ENCODE measurements at regions not wholly inside any gene's neighbourhood (a gene's known extent, or its start where the extent isn't known, plus 50 kb on each side); places are given as distances from the start of the nearest gene placed in this dataset.
"Not testable (repeated sequence)": the region's sequence is repeated elsewhere in the genome, so short reads cannot be mapped to it uniquely, and the experiment has no call there.

DNA sequence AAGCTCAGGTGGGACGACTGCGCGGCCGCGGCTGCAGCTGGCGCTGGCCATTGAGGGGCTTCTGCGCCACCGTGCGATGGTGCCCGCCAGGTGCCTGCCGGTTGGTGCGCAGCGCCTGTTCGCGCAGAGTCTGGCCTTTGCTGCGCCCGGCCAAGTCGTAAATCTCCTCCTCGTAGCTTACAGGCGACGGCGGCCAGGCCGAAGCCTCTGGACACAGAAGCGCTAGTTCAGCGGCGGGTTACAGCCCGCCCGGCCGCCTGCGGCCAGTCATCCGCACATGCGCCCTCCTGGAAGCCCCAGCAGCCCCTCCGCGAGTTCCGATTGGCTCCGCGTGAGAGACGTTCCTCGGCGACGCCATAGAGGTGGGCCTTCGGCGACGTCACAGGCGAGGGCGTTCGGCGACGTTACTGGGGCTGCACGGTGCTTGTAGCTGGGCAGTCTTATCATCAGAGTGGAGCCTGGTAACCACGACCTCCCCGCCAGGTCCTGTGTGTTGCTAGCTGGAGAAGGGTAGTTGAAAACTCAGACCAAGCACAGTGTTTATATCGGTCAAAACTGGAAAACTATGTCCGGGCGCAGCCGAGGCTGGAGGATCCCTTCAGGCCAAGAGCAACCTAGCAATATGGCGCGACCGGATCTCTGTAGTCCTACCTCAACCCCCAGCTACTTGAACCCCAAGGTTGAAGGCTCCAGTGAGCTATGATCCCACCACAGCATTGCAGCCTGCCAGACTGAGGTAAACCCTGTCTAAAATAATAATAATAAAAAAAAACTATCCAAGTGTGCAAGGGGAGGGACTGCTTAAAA is 265.7 kb downstream of the OR4C45 start:
- Mint-ChIP-seq H3K4me1 (no peaks in the 10 kb centered on the region), H3K4me3 (no peak overlapping the region), H3K9me3 (no peaks in the 10 kb centered on the region), H3K27ac (no peak overlapping the region), H3K36me3 (ENCODE audit: low read depth) (no peaks in the 10 kb centered on the region), H3K27me3 (no peaks in the 10 kb centered on the region)
- CTCF ChIA-PET = no interaction called here
- intact Hi-C loops (cut with micrococcal nuclease) = no loop called here
- DNase-seq = no peak
- TF ChIP-seq, protein P1, sequence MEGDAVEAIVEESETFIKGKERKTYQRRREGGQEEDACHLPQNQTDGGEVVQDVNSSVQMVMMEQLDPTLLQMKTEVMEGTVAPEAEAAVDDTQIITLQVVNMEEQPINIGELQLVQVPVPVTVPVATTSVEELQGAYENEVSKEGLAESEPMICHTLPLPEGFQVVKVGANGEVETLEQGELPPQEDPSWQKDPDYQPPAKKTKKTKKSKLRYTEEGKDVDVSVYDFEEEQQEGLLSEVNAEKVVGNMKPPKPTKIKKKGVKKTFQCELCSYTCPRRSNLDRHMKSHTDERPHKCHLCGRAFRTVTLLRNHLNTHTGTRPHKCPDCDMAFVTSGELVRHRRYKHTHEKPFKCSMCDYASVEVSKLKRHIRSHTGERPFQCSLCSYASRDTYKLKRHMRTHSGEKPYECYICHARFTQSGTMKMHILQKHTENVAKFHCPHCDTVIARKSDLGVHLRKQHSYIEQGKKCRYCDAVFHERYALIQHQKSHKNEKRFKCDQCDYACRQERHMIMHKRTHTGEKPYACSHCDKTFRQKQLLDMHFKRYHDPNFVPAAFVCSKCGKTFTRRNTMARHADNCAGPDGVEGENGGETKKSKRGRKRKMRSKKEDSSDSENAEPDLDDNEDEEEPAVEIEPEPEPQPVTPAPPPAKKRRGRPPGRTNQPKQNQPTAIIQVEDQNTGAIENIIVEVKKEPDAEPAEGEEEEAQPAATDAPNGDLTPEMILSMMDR (IDR thresholded peaks at IDR 0.05) = no peak
- ATAC-seq (ENCODE audit: low read depth) = no peak
- POLR2A ChIA-PET = no interaction called here

DNA sequence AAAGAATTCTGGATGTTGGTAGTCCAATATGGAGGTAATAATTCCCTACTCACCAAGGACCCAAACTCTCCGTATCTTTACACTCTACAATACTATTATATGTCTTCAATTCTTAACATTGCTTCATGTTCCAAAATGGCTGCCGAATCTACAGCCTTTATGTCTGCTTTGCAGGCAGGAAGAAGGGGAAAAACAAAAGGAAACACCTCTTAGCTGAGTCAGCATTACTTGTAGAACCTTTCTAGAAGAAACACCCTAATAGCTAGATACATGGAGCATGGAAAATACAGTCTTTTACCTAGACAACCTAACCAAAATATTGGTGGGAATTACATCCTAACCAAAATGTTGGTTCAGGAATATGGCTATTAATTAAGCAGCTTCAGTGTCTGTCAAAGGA is 298.0 kb downstream of the OR4C45 start:
- DNase-seq = not testable (repeated sequence)

DNA sequence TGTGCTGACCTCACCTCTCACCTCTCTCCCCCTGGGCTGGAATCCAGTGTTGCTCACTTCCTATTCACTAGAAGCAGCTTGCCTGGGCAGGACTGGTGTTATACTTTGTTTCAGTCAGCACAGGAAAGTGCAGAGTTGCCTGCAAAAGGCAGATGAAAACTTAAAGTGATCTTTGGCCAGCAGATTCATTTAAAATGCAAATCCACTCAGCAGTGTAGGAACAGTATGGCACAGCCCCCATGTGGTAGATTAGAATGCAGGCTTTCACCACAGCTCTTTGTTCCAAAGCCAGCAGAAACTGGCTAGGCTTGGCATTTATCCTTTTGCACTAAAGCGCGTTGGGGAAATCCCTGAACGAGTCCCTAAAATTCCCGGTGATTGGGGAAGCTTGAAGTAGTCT is 301.2 kb downstream of the OR4C45 start:
- ChIA-PET POLR2A (no interaction called here), CTCF (no interaction called here)
- intact Hi-C loops (cut with micrococcal nuclease) = no loop called here
- DNase-seq = no peak
- no peaks in the 10 kb centered on the region for H3K36me3 Mint-ChIP-seq (ENCODE audit: low read depth)
- H3K4me1 Mint-ChIP-seq = no peaks in the 10 kb centered on the region
- H3K4me3 Mint-ChIP-seq = no peak overlapping the region
- H3K27me3 Mint-ChIP-seq = no peaks in the 10 kb centered on the region
- H3K9me3 Mint-ChIP-seq = peaks cover 9% of the 10 kb centered on the region
- H3K27ac Mint-ChIP-seq = no peak overlapping the region
- TF ChIP-seq, protein P1 (IDR thresholded peaks at IDR 0.05) = no peak
- no peak for ATAC-seq (ENCODE audit: low read depth)

More for the DNA sequence above, 298.0 kb downstream of the OR4C45 start:
- H3K36me3 Mint-ChIP-seq (ENCODE audit: low read depth); ATAC-seq (ENCODE audit: low read depth); H3K27me3 Mint-ChIP-seq; H3K4me3 Mint-ChIP-seq; H3K4me1 Mint-ChIP-seq; CTCF ChIA-PET; intact Hi-C loops (cut with micrococcal nuclease); POLR2A ChIA-PET; H3K27ac Mint-ChIP-seq: not testable (repeated sequence)
- H3K9me3 Mint-ChIP-seq = peaks cover 18% of the 10 kb centered on the region

DNA sequence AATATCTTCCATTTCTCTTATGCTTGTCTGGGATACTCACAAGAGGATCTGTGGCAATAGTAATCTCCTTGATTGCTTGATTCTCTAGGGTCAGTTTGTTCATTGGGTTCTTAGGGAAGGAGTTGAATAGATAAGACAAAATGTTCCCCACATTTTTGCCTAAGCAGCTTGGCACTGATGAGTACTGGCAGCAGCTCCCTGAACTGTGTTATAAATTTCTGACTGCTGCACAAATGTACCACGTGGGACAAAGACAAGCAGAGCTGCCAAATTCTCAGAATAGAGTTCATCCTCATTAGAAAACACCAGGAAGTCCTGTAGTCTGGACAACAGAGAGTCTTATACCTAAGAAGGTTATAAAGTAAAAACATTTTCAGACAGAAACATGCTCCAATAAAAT is 304.8 kb downstream of the OR4C45 start:
- H3K4me3 Mint-ChIP-seq; H3K27me3 Mint-ChIP-seq; POLR2A ChIA-PET; ATAC-seq (ENCODE audit: low read depth); H3K36me3 Mint-ChIP-seq (ENCODE audit: low read depth); CTCF ChIA-PET; DNase-seq; H3K27ac Mint-ChIP-seq; intact Hi-C loops (cut with micrococcal nuclease); H3K4me1 Mint-ChIP-seq: not testable (repeated sequence)
- peaks cover 14% of the 10 kb centered on the region for H3K9me3 Mint-ChIP-seq

DNA sequence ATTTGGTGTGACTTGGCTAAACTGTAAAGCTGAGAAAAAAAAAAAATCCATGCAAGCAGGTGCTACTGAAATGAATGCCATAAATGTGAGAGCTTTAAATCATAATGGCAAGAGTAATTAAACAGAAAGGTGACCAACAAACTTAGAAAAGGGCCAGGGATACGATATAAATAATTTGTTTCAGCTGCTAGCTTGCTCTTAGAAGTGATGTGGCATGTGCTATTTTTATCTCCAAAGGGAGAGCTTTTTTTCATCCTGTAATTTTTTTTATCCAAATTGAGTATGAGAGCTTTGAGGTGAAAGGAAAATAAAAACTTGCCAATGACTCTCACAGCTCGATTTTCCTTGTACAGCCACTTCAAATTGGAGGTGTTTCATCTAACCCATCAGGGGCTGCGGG is 315.3 kb downstream of the OR4C45 start:
- intact Hi-C loops (cut with micrococcal nuclease); H3K27ac Mint-ChIP-seq; H3K9me3 Mint-ChIP-seq; H3K4me1 Mint-ChIP-seq; POLR2A ChIA-PET; ATAC-seq (ENCODE audit: low read depth); H3K36me3 Mint-ChIP-seq (ENCODE audit: low read depth); H3K27me3 Mint-ChIP-seq; CTCF ChIA-PET; DNase-seq; H3K4me3 Mint-ChIP-seq: not testable (repeated sequence)

DNA sequence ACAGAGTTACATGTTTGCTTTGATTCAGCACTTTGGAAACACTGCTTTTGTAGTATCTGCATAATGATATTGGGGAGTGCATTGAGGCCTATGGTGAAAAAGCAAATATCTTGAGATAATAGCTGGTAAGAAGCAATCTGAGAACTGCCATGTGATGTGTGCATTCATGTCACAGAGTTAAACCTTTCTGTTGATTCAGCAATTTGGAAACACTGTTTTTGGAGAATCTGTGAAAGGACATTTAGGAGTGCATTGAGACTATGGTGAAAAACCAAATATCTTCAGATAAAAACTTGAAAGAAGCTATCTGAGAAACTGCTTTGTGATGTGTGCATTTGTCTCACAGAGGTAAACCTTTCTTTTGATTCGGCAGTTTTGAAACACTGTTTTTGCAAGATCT is 346.8 kb downstream of the OR4C45 start:
- ATAC-seq (ENCODE audit: low read depth) = no peak
- Mint-ChIP-seq H3K27me3 (no peaks in the 10 kb centered on the region), H3K9me3 (peaks cover 30% of the 10 kb centered on the region), H3K27ac (no peak overlapping the region), H3K36me3 (ENCODE audit: low read depth) (peaks cover 5% of the 10 kb centered on the region), H3K4me1 (no peaks in the 10 kb centered on the region), H3K4me3 (no peak overlapping the region)
- POLR2A ChIA-PET = no interaction called here
- intact Hi-C loops (cut with micrococcal nuclease) = no loop called here
- DNase-seq = no peak
- TF ChIP-seq, protein P1 (IDR thresholded peaks at IDR 0.05) = no peak
- CTCF ChIA-PET = no interaction called here

DNA sequence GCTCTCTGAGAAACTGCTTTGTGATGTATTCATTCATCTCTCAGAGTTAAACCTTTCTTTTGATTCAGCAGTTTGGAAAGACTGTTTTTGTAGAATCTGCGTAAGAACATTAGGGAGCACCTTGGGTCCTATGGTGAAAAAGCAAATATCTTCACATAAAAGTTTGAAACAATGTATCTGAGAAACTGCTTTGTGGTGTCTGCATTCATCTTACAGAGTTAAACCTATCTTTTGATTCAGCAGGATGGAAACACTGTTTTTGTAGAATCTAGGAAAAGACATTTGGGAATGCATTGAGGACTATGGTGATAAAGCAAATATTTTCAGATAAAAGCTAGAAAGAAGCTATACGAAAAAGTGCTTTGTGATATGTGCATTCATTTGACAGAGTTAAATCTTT is 361.3 kb downstream of the OR4C45 start:
- TF ChIP-seq, protein P1 (IDR thresholded peaks at IDR 0.05) = no peak
- no peaks in the 10 kb centered on the region for H3K27me3 Mint-ChIP-seq
- ChIA-PET POLR2A (no interaction called here), CTCF (no interaction called here)
- intact Hi-C loops (cut with micrococcal nuclease) = no loop called here
- peaks cover 4% of the 10 kb centered on the region for H3K36me3 Mint-ChIP-seq (ENCODE audit: low read depth)
- no peaks in the 10 kb centered on the region for H3K4me1 Mint-ChIP-seq
- peaks cover 36% of the 10 kb centered on the region for H3K9me3 Mint-ChIP-seq
- no peak for DNase-seq
- no peak for ATAC-seq (ENCODE audit: low read depth)
- H3K27ac Mint-ChIP-seq = no peak overlapping the region
- H3K4me3 Mint-ChIP-seq = no peak overlapping the region
